ENCODE measurements at regions not wholly inside any gene's neighbourhood (a gene's known extent, or its start where the extent isn't known, plus 50 kb on each side); places are given as distances from the start of the nearest gene placed in this dataset.
A peak's percentile ranks its signal among the peaks of the same experiment; 100 is the strongest.

GRCh38 chr6:126792340-126793085 lies 326.0 kb upstream of the RSPO3 start:
- no peak overlapping the region for H3K4me3 ChIP-seq (ENCODE audit: low read depth, low read length)
- TF ChIP-seq CTCF (IDR thresholded peaks at IDR 0.05; ENCODE audit: borderline replicate concordance, insufficient read depth, low read depth, low read length): no peak

DNA sequence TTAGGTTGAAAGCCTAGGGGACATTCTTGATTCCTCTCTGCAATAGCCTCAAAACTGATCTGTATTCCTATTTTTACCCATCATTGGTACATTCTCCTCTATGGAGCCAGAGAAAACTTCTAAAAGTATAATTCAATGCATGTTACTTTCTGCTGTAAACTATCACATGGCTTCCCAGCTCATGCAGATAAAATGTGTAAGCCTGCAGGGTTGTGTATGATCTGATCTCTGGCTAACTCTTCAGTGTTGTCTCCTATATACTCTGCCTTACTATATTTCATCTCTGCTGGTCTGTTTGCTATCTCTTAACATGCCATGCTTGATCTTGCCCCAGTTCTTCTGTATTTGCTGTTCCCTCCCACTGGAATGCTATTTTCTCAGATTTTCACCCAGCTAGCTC lies 323.3 kb upstream of the RSPO3 start:
- H3K4me3 ChIP-seq (ENCODE audit: low read depth, low read length): no peak overlapping the region
- no peak for TF ChIP-seq CTCF (IDR thresholded peaks at IDR 0.05; ENCODE audit: borderline replicate concordance, insufficient read depth, low read depth, low read length)

GRCh38 chr6:126797981-126798380 lies 320.5 kb upstream of the RSPO3 start:
- no peak for TF ChIP-seq CTCF (IDR thresholded peaks at IDR 0.05; ENCODE audit: borderline replicate concordance, insufficient read depth, low read depth, low read length)
- no peak overlapping the region for H3K4me3 ChIP-seq (ENCODE audit: low read depth, low read length)

GRCh38 chr6:126803769-126804168 lies 314.7 kb upstream of the RSPO3 start:
- no peak overlapping the region for H3K4me3 ChIP-seq (ENCODE audit: low read depth, low read length)
- no peak for TF ChIP-seq CTCF (IDR thresholded peaks at IDR 0.05; ENCODE audit: borderline replicate concordance, insufficient read depth, low read depth, low read length)

GRCh38 chr6:126804332-126805064 lies 314.0 kb upstream of the RSPO3 start:
- H3K4me3 ChIP-seq (ENCODE audit: low read depth, low read length): no peak overlapping the region
- TF ChIP-seq CTCF (IDR thresholded peaks at IDR 0.05; ENCODE audit: borderline replicate concordance, insufficient read depth, low read depth, low read length): peak; percentile 41; the same call in 1 of the 2 replicates

- no peak for TF ChIP-seq CTCF (IDR thresholded peaks at IDR 0.05; ENCODE audit: borderline replicate concordance, insufficient read depth, low read depth, low read length)
- H3K4me3 ChIP-seq (ENCODE audit: low read depth, low read length): no peak overlapping the region
Measured at GRCh38 chr6:126805861-126806260, 312.6 kb upstream of the RSPO3 start.

- H3K4me3 ChIP-seq (ENCODE audit: low read depth, low read length): no peak overlapping the region
- TF ChIP-seq CTCF (IDR thresholded peaks at IDR 0.05; ENCODE audit: borderline replicate concordance, insufficient read depth, low read depth, low read length): no peak
Measured at GRCh38 chr6:126807876-126808275, 310.6 kb upstream of the RSPO3 start.
